GM23338 (cell line): ENCODE measurements at regions not wholly inside any gene's neighbourhood (a gene's known extent, or its start where the extent isn't known, plus 50 kb on each side); places are given as distances from the start of the nearest gene placed in this dataset.
"Not testable (repeated sequence)": the region's sequence is repeated elsewhere in the genome, so short reads cannot be mapped to it uniquely, and the experiment has no call there.

Experiments
- ATAC-seq: fragments of 200-7000 bp; cut with Tn5 transposase; 3 replicates; pipeline ENCODE4 v1.9.1; 2020
- DNase-seq: peaks from one replicate; pipeline ENCODE4 v3.0.0-alpha.2; 2015; ENCODE audit warnings: low spot score
- H2AFZ ChIP-seq: fragments of 200-600 bp; sonication (generic); 2 replicates; pipeline ENCODE4 v1.8.0; 2016; ENCODE audit warnings: antibody characterized with exemption, mild to moderate bottlenecking, moderate library complexity
- H3F3A ChIP-seq: fragments of 200-600 bp; sonication (generic); replicated peaks from 2 replicates; pipeline ENCODE4 v1.8.0; 2017; ENCODE audit warnings: antibody characterized with exemption, mixed run types, low read depth
- H3K27ac ChIP-seq: fragments of 200-600 bp; sonication (generic); 2 replicates; pipeline ENCODE4 v1.6.1; 2016; ENCODE audit warnings: low read depth
- H3K27me3 ChIP-seq: fragments of 200-600 bp; sonication (generic); 2 replicates; pipeline ENCODE4 v1.8.0; 2016; ENCODE audit warnings: mild to moderate bottlenecking, mixed run types, moderate library complexity; ENCODE audit not compliant: insufficient read depth
- H3K36me3 ChIP-seq: fragments of 200-600 bp; sonication (generic); 2 replicates; pipeline ENCODE4 v1.8.0; 2016; ENCODE audit warnings: mild to moderate bottlenecking; ENCODE audit not compliant: insufficient read depth
- H3K4me1 ChIP-seq: fragments of 200-600 bp; sonication (generic); 2 replicates; pipeline ENCODE4 v1.8.0; 2016; ENCODE audit warnings: mild to moderate bottlenecking, moderate library complexity; ENCODE audit not compliant: insufficient read depth
- H3K4me2 ChIP-seq: fragments of 200-600 bp; sonication (generic); 2 replicates; pipeline ENCODE4 v1.7.1; 2017; ENCODE audit warnings: mixed run types
- H3K4me3 ChIP-seq: fragments of 200-600 bp; sonication (generic); 2 replicates; pipeline ENCODE4 v1.6.1; 2016; ENCODE audit warnings: mixed run types
- H3K79me2 ChIP-seq: fragments of 200-600 bp; sonication (generic); replicated peaks from 2 replicates; pipeline ENCODE4 v1.8.0; 2017; ENCODE audit warnings: mild to moderate bottlenecking; ENCODE audit not compliant: insufficient read depth
- H3K9me2 ChIP-seq: fragments of 200-600 bp; sonication (generic); 2 replicates; pipeline ENCODE4 v1.8.0; 2017; ENCODE audit not compliant: insufficient read depth
- H4K20me1 ChIP-seq: fragments of 200-600 bp; sonication (generic); replicated peaks from 2 replicates; pipeline ENCODE4 v1.8.0; 2017; ENCODE audit warnings: mild to moderate bottlenecking; ENCODE audit not compliant: insufficient read depth
- H3K27ac Mint-ChIP-seq: 2 replicates; pipeline ENCODE4 v1.8.0; 2020; ENCODE audit warnings: inconsistent platforms, mild to moderate bottlenecking, moderate library complexity, mixed read lengths
- H3K27me3 Mint-ChIP-seq: 3 replicates; pipeline ENCODE4 v1.8.0; 2022; ENCODE audit warnings: low read depth, mild to moderate bottlenecking, moderate library complexity, mixed read lengths, inconsistent platforms; ENCODE audit not compliant: insufficient read depth, poor library complexity
- H3K36me3 Mint-ChIP-seq: 3 replicates; pipeline ENCODE4 v1.8.0; 2021; ENCODE audit warnings: low read depth, mild to moderate bottlenecking, inconsistent platforms, moderate library complexity, mixed read lengths
- H3K4me1 Mint-ChIP-seq: 3 replicates; pipeline ENCODE4 v1.8.0; 2020; ENCODE audit warnings: mild to moderate bottlenecking, inconsistent platforms, mixed read lengths
- H3K4me3 Mint-ChIP-seq: 3 replicates; pipeline ENCODE4 v1.8.0; 2021; ENCODE audit warnings: moderate library complexity, mild to moderate bottlenecking, inconsistent platforms, mixed read lengths
- H3K9me3 Mint-ChIP-seq: 3 replicates; pipeline ENCODE4 v1.8.0; 2020; ENCODE audit warnings: moderate library complexity, mild to moderate bottlenecking, inconsistent platforms, mixed read lengths
- CREB1 ChIP-seq: fragments of 250-450 bp; sonication (Bioruptor Pico); IDR thresholded peaks from 2 replicates; pipeline ENCODE4 v1.5.0; 2020; ENCODE audit warnings: low read depth, mild to moderate bottlenecking, moderate library complexity
- EZH2 ChIP-seq: fragments of 200-600 bp; sonication (generic); IDR thresholded peaks from one replicate; pipeline ENCODE4 v1.8.0; 2017; ENCODE audit warnings: antibody characterized with exemption, mild to moderate bottlenecking, low read depth; ENCODE audit not compliant: unreplicated experiment
- EZH2phosphoT487 ChIP-seq: fragments of 200-600 bp; sonication (generic); IDR thresholded peaks from one replicate; pipeline ENCODE4 v1.8.1; 2018; ENCODE audit warnings: antibody characterized with exemption; ENCODE audit not compliant: unreplicated experiment
- JUNB ChIP-seq: IDR thresholded peaks from one replicate; pipeline ENCODE4 v1.6.1; 2016; ENCODE audit warnings: antibody characterized with exemption; ENCODE audit not compliant: unreplicated experiment
- REST ChIP-seq: IDR thresholded peaks from one replicate; pipeline ENCODE4 v1.6.1; 2018; ENCODE audit warnings: antibody characterized with exemption; ENCODE audit not compliant: unreplicated experiment
- STAT1 ChIP-seq: IDR thresholded peaks from one replicate; pipeline ENCODE4 v1.6.1; 2016; ENCODE audit warnings: antibody characterized with exemption; ENCODE audit not compliant: unreplicated experiment
- ZNF114 ChIP-seq: fragments of 250-450 bp; sonication (Bioruptor Pico); IDR thresholded peaks from 2 replicates; pipeline ENCODE4 v1.5.0; 2020; ENCODE audit warnings: mild to moderate bottlenecking, moderate library complexity
- ZNF331 ChIP-seq: fragments of 250-450 bp; sonication (Bioruptor Pico); IDR thresholded peaks from 2 replicates; pipeline ENCODE4 v1.5.0; 2020; ENCODE audit warnings: low read depth, mild to moderate bottlenecking, moderate library complexity
- TF ChIP-seq, protein P1 (sequence below): IDR thresholded peaks from 2 replicates; pipeline ENCODE4 v1.6.1; 2016; ENCODE audit warnings: antibody characterized with exemption

DNA sequence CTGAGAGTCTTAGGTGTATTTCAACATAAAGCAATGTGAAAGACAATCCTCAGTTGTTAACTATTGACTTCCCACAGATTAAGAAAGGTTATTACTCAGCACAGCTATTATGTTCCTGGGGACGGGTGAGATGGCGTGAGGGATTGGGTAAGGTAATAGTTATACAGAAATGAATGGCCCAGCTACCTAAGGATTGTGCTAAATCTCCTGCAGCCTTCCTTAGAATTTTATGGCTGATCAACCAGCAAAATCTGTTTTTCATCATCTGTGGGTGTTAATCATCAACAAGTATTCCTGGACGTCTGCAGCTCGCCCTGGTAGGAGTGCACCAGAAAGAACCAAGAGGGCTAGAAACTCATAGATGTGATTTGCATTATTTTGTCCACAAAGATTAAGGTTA lies 146.0 kb upstream of the IVNS1ABP start (continued):
- TF ChIP-seq ZNF331 (CRISPR knock-in tag) (no peak), REST (no peak), CREB1 (CRISPR knock-in tag) (no peak), EZH2 (no peak), EZH2phosphoT487 (no peak), ZNF114 (no peak), JUNB (no peak)
- TF ChIP-seq, protein P1, sequence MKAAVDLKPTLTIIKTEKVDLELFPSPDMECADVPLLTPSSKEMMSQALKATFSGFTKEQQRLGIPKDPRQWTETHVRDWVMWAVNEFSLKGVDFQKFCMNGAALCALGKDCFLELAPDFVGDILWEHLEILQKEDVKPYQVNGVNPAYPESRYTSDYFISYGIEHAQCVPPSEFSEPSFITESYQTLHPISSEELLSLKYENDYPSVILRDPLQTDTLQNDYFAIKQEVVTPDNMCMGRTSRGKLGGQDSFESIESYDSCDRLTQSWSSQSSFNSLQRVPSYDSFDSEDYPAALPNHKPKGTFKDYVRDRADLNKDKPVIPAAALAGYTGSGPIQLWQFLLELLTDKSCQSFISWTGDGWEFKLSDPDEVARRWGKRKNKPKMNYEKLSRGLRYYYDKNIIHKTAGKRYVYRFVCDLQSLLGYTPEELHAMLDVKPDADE, result no peak

- ATAC-seq, H4K20me1 ChIP-seq, H3K9me2 ChIP-seq, H3K4me1 Mint-ChIP-seq, H3K36me3 ChIP-seq, H3K27ac ChIP-seq, H3K4me3 ChIP-seq, H3K9me3 Mint-ChIP-seq, H3K27me3 ChIP-seq, H3K36me3 Mint-ChIP-seq, H3K27ac Mint-ChIP-seq, H3K4me1 ChIP-seq, DNase-seq, H3F3A ChIP-seq, H3K79me2 ChIP-seq, H3K27me3 Mint-ChIP-seq, H2AFZ ChIP-seq, H3K4me2 ChIP-seq, H3K4me3 Mint-ChIP-seq: not testable (repeated sequence)
Observed at GRCh38 chr1:185460723-185461122, 143.7 kb upstream of the IVNS1ABP start.

- peaks cover 5% of the 10 kb centered on the region; the same call in 1 of the 3 replicates for H3K4me1 Mint-ChIP-seq
- H3K79me2 ChIP-seq, result no peaks in the 10 kb centered on the region
- H4K20me1 ChIP-seq, result no peaks in the 10 kb centered on the region
- H3K36me3 Mint-ChIP-seq, result no peaks in the 10 kb centered on the region
- no peak overlapping the region for H3K27ac Mint-ChIP-seq
- no peaks in the 10 kb centered on the region for H3K27me3 Mint-ChIP-seq
- no peaks in the 10 kb centered on the region for H3F3A ChIP-seq
- no peak overlapping the region for H3K27ac ChIP-seq
- ATAC-seq (no peak), DNase-seq (no peak)
- H3K4me2 ChIP-seq, result no peak overlapping the region
- H3K4me3 ChIP-seq, result no peak overlapping the region
- peak overlapping the region; percentile 63; the same call in 1 of the 2 replicates for H2AFZ ChIP-seq
- no peaks in the 10 kb centered on the region for H3K27me3 ChIP-seq
- no peaks in the 10 kb centered on the region for H3K4me1 ChIP-seq
- no peak overlapping the region for H3K4me3 Mint-ChIP-seq
- no peaks in the 10 kb centered on the region for H3K36me3 ChIP-seq
- H3K9me3 Mint-ChIP-seq, result 0 out of 3 replicates have a peak, but pooled peaks cover 3% of the 10 kb centered on the region
- TF ChIP-seq STAT1, result no peak
- H3K9me2 ChIP-seq, result no peaks in the 10 kb centered on the region
Observed at GRCh38 chr1:185459141-185459540, 142.1 kb upstream of the IVNS1ABP start.
